ENCODE measurements at regions not wholly inside any gene's neighbourhood (a gene's known extent, or its start where the extent isn't known, plus 50 kb on each side); places are given as distances from the start of the nearest gene placed in this dataset.
"Not testable (repeated sequence)": the region's sequence is repeated elsewhere in the genome, so short reads cannot be mapped to it uniquely, and the experiment has no call there.

DNA sequence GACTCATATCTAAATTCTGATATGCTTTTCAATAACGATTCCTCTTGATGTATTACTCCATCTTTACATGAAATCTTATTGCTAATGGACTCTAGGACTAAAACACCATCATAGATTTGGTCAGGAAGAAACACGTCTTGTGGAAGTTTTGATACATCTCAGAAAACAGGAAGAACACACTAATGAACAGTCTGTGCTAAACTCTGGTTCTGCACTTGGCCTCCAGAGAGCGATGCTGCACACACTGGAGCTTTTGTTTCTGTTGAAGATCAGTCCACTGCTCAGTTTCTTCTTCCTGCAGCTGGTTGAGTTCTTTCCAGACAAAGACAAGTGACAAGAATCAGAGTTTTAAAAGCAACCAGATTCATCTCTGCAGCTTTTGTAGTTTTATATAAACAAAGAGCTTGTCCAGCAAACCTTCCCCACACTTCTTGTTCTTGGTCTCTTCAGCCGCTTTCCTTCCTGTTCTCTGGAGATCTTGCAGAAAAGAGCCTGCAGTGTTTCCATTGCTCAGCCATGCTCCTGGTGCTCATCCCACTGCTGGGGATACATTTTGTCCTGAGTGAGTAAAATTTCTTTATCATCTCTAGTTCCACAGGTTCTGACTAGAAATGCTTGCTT lies 229.1 kb upstream of the OR4E1 start:
- FAIRE-seq (no peak), DNase-seq (ENCODE audit: low read depth, low spot score) (no peak), ATAC-seq (0 out of 3 replicates have a peak, but pooled peaks have one; percentile 40)
- Histone ChIP-seq H3K9ac (ENCODE audit: control insufficient read depth, insufficient read depth, low read length) (no peak overlapping the region), H3K4me1 (ENCODE audit: control insufficient read depth, insufficient read depth, low read length) (no peaks in the 10 kb centered on the region), H3K4me2 (ENCODE audit: control insufficient read depth, insufficient read depth) (no peak overlapping the region), H3K4me3 (no peak overlapping the region), H3K36me3 (ENCODE audit: control insufficient read depth in 2 of 2, insufficient read depth in 2 of 2, low read length in 1 of 2) (no peaks in the 10 kb centered on the region), H3K27me3 (replicated peaks in 1 of 2; ENCODE audit: control insufficient read depth in 2 of 2, insufficient read depth in 2 of 2, low read length in 1 of 2) (no peaks in the 10 kb centered on the region), H3K79me2 (ENCODE audit: control insufficient read depth, insufficient read depth, low read length) (no peaks in the 10 kb centered on the region), H4K20me1 (ENCODE audit: control insufficient read depth, insufficient read depth) (no peaks in the 10 kb centered on the region), H2AFZ (ENCODE audit: control insufficient read depth, low read depth, low read length) (no peak overlapping the region), H3K27ac (ENCODE audit: control insufficient read depth, insufficient read depth) (no peak overlapping the region), H3K9me3 (replicated peaks; ENCODE audit: control insufficient read depth, insufficient read depth, low read length) (no peaks in the 10 kb centered on the region)
- TF ChIP-seq, protein P1, sequence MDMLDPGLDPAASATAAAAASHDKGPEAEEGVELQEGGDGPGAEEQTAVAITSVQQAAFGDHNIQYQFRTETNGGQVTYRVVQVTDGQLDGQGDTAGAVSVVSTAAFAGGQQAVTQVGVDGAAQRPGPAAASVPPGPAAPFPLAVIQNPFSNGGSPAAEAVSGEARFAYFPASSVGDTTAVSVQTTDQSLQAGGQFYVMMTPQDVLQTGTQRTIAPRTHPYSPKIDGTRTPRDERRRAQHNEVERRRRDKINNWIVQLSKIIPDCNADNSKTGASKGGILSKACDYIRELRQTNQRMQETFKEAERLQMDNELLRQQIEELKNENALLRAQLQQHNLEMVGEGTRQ (IDR thresholded peaks at IDR 0.05; ENCODE audit: borderline replicate concordance, low read depth, low read length): no peak
- TF ChIP-seq, protein P2, sequence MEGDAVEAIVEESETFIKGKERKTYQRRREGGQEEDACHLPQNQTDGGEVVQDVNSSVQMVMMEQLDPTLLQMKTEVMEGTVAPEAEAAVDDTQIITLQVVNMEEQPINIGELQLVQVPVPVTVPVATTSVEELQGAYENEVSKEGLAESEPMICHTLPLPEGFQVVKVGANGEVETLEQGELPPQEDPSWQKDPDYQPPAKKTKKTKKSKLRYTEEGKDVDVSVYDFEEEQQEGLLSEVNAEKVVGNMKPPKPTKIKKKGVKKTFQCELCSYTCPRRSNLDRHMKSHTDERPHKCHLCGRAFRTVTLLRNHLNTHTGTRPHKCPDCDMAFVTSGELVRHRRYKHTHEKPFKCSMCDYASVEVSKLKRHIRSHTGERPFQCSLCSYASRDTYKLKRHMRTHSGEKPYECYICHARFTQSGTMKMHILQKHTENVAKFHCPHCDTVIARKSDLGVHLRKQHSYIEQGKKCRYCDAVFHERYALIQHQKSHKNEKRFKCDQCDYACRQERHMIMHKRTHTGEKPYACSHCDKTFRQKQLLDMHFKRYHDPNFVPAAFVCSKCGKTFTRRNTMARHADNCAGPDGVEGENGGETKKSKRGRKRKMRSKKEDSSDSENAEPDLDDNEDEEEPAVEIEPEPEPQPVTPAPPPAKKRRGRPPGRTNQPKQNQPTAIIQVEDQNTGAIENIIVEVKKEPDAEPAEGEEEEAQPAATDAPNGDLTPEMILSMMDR (IDR thresholded peaks at IDR 0.05 in 2 of 3, conservative IDR thresholded peaks at IDR 0.05 in 1 of 3; ENCODE audit: control insufficient read depth in 2 of 3, extremely low read depth in 1 of 3, insufficient read depth in 1 of 3, low read depth in 3 of 3, low read length in 3 of 3): peak; percentile 15 to 41 (median 18); a peak in 2 of 6 replicates
- ChIA-PET RAD21 (ENCODE audit: unreplicated experiment) (no interaction called here), POLR2A (no interaction called here), CTCF (interaction anchor here (0.7 to 0.9 kb wide), 2 partner anchors 15 to 20 kb away, joined by 3 read pairs; no protein-coding TSS in a partner anchor), SMC1A (ENCODE audit: uncharacterized antibody, unreplicated experiment) (no interaction called here)
- BruUV-seq (replicated peaks): no TSS peak
- in situ Hi-C loops (cut with MboI) (no loop called here), intact Hi-C loops (cut with micrococcal nuclease; ENCODE audit: unreplicated experiment) (no loop called here)
- 25% methylated on average over 4 of the region's 4 CpGs for WGBS (ENCODE audit: insufficient coverage, insufficient replicate concordance, low lambda C conversion rate, missing lambda C conversion rate)

DNA sequence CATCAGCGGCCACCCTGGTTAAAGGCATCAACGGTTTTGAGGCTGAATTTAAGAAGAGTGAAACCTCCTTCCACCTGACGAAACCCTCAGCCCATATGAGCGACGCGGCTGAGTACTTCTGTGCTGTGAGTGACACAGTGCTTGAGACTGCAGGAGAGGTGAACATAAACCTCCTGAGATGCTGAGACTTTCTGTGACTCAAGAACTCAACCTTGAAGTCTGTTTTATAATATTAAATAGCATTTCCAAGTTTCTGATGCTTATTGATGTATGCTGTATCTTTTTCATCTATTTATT lies 221.2 kb upstream of the OR4E1 start:
- DNase-seq (ENCODE audit: low read depth, low spot score); intact Hi-C loops (cut with micrococcal nuclease; ENCODE audit: unreplicated experiment); H3K79me2 ChIP-seq (ENCODE audit: control insufficient read depth, insufficient read depth, low read length); RAD21 ChIA-PET (ENCODE audit: unreplicated experiment); H3K4me1 ChIP-seq (ENCODE audit: control insufficient read depth, insufficient read depth, low read length); FAIRE-seq; CTCF ChIA-PET; H4K20me1 ChIP-seq (ENCODE audit: control insufficient read depth, insufficient read depth); H3K4me3 ChIP-seq; in situ Hi-C loops (cut with MboI); POLR2A ChIA-PET; BruUV-seq (replicated peaks); SMC1A ChIA-PET (ENCODE audit: uncharacterized antibody, unreplicated experiment); H2AFZ ChIP-seq (ENCODE audit: control insufficient read depth, low read depth, low read length); ATAC-seq; H3K9me3 ChIP-seq (replicated peaks; ENCODE audit: control insufficient read depth, insufficient read depth, low read length); H3K27ac ChIP-seq (ENCODE audit: control insufficient read depth, insufficient read depth); H3K9ac ChIP-seq (ENCODE audit: control insufficient read depth, insufficient read depth, low read length); H3K4me2 ChIP-seq (ENCODE audit: control insufficient read depth, insufficient read depth); H3K36me3 ChIP-seq (ENCODE audit: control insufficient read depth in 2 of 2, insufficient read depth in 2 of 2, low read length in 1 of 2); H3K27me3 ChIP-seq (replicated peaks in 1 of 2; ENCODE audit: control insufficient read depth in 2 of 2, insufficient read depth in 2 of 2, low read length in 1 of 2): not testable (repeated sequence)
- WGBS (ENCODE audit: insufficient coverage, insufficient replicate concordance, low lambda C conversion rate, missing lambda C conversion rate): 64% methylated on average over 6 of the region's 6 CpGs
